HG02884 (cell line): ENCODE measurements at regions not wholly inside any gene's neighbourhood (a gene's known extent, or its start where the extent isn't known, plus 50 kb on each side); places are given as distances from the start of the nearest gene placed in this dataset.

Experiments
- ATAC-seq: cut with Tn5 transposase; IDR thresholded peaks from one replicate; pipeline ENCODE4 v1.9.1; 2021; ENCODE audit warnings: mild to moderate bottlenecking, moderate library complexity; ENCODE audit not compliant: unreplicated experiment

GRCh38 chr17:65446838-65447526, 114.5 kb downstream of the AXIN2 start:
- ATAC-seq = no peak

GRCh38 chr17:65446043-65446442, 115.4 kb downstream of the AXIN2 start:
- ATAC-seq = no peak

GRCh38 chr17:65444049-65444448, 117.4 kb downstream of the AXIN2 start:
- ATAC-seq = no peak

- ATAC-seq = no peak
Observed at GRCh38 chr17:65442691-65443090, 118.8 kb downstream of the AXIN2 start.

- no peak for ATAC-seq
Observed at GRCh38 chr17:65442250-65442649, 119.2 kb downstream of the AXIN2 start.

GRCh38 chr17:65441053-65441605, 120.3 kb downstream of the AXIN2 start:
- ATAC-seq = no peak

GRCh38 chr17:65438708-65439294, 122.6 kb downstream of the AXIN2 start:
- ATAC-seq = no peak

GRCh38 chr17:65438173-65438572, 123.3 kb downstream of the AXIN2 start:
- ATAC-seq = no peak

- ATAC-seq = no peak
Observed at GRCh38 chr17:65436871-65437270, 124.6 kb downstream of the AXIN2 start.

- no peak for ATAC-seq
Observed at GRCh38 chr17:65434878-65435277, 126.6 kb downstream of the AXIN2 start.

- no peak for ATAC-seq
Observed at GRCh38 chr17:65434251-65434650, 127.2 kb downstream of the AXIN2 start.

- ATAC-seq = no peak
Observed at GRCh38 chr17:65433592-65433991, 127.9 kb downstream of the AXIN2 start.

- ATAC-seq = no peak
Observed at GRCh38 chr17:65433157-65433556, 128.3 kb downstream of the AXIN2 start.

GRCh38 chr17:65431116-65431515, 130.3 kb downstream of the AXIN2 start:
- no peak for ATAC-seq

GRCh38 chr17:65430209-65430833, 131.1 kb downstream of the AXIN2 start:
- ATAC-seq = no peak

GRCh38 chr17:65423346-65424140, 137.9 kb downstream of the AXIN2 start:
- ATAC-seq = no peak

- ATAC-seq = no peak
Observed at GRCh38 chr17:65418622-65419021, 142.8 kb downstream of the AXIN2 start.

- ATAC-seq = no peak
Observed at GRCh38 chr17:65417406-65418221, 143.8 kb downstream of the AXIN2 start.

GRCh38 chr17:65415991-65416390, 145.5 kb downstream of the AXIN2 start:
- no peak for ATAC-seq

- ATAC-seq = no peak
Observed at GRCh38 chr17:65413390-65413789, 148.1 kb downstream of the AXIN2 start.
